C4-2B (cell line): ENCODE measurements at regions not wholly inside any gene's neighbourhood (a gene's known extent, or its start where the extent isn't known, plus 50 kb on each side); places are given as distances from the start of the nearest gene placed in this dataset.

Experiments used
- H3K27ac ChIP-seq: fragments of 450-650 bp; 2 replicates; pipeline ENCODE4 v1.5.1; 2017
- CTCF ChIP-seq: fragments of 450-650 bp; conservative IDR thresholded peaks from 2 replicates; pipeline ENCODE4 v1.5.1; 2017; ENCODE audit warnings: mild to moderate bottlenecking

GRCh38 chr10:123614888-123615287 lies 51.3 kb upstream of the GPR26 start:
- no peak overlapping the region for H3K27ac ChIP-seq
- TF ChIP-seq CTCF, result no peak
